Endodermal cell (in vitro differentiated cells): ENCODE measurements at regions not wholly inside any gene's neighbourhood (a gene's known extent, or its start where the extent isn't known, plus 50 kb on each side); places are given as distances from the start of the nearest gene placed in this dataset.

Experiments used
- DNase-seq: peaks from one replicate; pipeline ENCODE4 v3.0.0-alpha.2; 2017
- H3K27ac ChIP-seq: 2 replicates; pipeline ENCODE4 v1.5.1; 2013; ENCODE audit warnings: mild to moderate bottlenecking, low read depth, low read length, moderate library complexity
- H3K27me3 ChIP-seq: 2 replicates; pipeline ENCODE4 v1.6.1; 2013; ENCODE audit warnings: mild to moderate bottlenecking, low read length, moderate library complexity; ENCODE audit not compliant: insufficient read depth, control insufficient read depth, poor library complexity, severe bottlenecking
- H3K36me3 ChIP-seq: 2 replicates; pipeline ENCODE4 v1.7.0; 2013; ENCODE audit warnings: mild to moderate bottlenecking, low read length, moderate library complexity; ENCODE audit not compliant: control insufficient read depth, insufficient read depth
- H3K4me1 ChIP-seq: one replicate; pipeline ENCODE4 v1.7.0; 2013; ENCODE audit warnings: low read length; ENCODE audit not compliant: control insufficient read depth, insufficient read depth
- H3K4me3 ChIP-seq: 2 replicates; pipeline ENCODE4 v1.5.1; 2013; ENCODE audit warnings: mild to moderate bottlenecking, low read length, moderate library complexity
- H3K9ac ChIP-seq: 2 replicates; pipeline ENCODE4 v1.6.1; 2013; ENCODE audit warnings: mild to moderate bottlenecking, low read length, moderate library complexity; ENCODE audit not compliant: poor library complexity, severe bottlenecking; ENCODE audit errors: extremely low read depth
- H3K9me3 ChIP-seq: 2 replicates; pipeline ENCODE4 v1.6.1; 2013; ENCODE audit warnings: mild to moderate bottlenecking, low read length, moderate library complexity; ENCODE audit not compliant: control insufficient read depth
- H3K27ac Mint-ChIP-seq: 2 replicates; pipeline ENCODE4 v1.8.0; 2020; ENCODE audit warnings: mixed read lengths
- H3K27me3 Mint-ChIP-seq: 2 replicates; pipeline ENCODE4 v1.8.0; 2021; ENCODE audit warnings: mild to moderate bottlenecking, mixed read lengths; ENCODE audit not compliant: insufficient read depth
- H3K36me3 Mint-ChIP-seq: 2 replicates; pipeline ENCODE4 v1.8.0; 2020; ENCODE audit warnings: low read depth, mixed read lengths
- H3K4me1 Mint-ChIP-seq: 2 replicates; pipeline ENCODE4 v1.8.0; 2020; ENCODE audit warnings: mixed read lengths
- H3K4me3 Mint-ChIP-seq: 2 replicates; pipeline ENCODE4 v1.8.0; 2020; ENCODE audit warnings: mild to moderate bottlenecking, moderate library complexity, mixed read lengths
- H3K9me3 Mint-ChIP-seq: 2 replicates; pipeline ENCODE4 v1.8.0; 2020; ENCODE audit warnings: mild to moderate bottlenecking, mixed read lengths
- CTCF ChIP-seq: fragments of 200-600 bp; sonication (generic); conservative IDR thresholded peaks from 2 replicates; pipeline ENCODE4 v1.5.0; 2021; ENCODE audit warnings: antibody characterized with exemption, mild to moderate bottlenecking
- WGBS, 2 experiments: methylation state at CpG; one replicate each; pipeline versions ENCODE4 v1.1.5 to v1.1.7; 2013; ENCODE audit warnings: missing lambda C conversion rate in 2 of 2, mixed read lengths in 1 of 2; ENCODE audit not compliant: insufficient coverage in 1 of 2, insufficient read length in 1 of 2; 5-methylcytosine and 5-hydroxymethylcytosine counted together

- no peak overlapping the region for H3K27ac Mint-ChIP-seq
- no peak for TF ChIP-seq CTCF
These were observed 71.1 kb upstream of the ZDHHC17 start for GRCh38 chr12:76692846-76693245.

GRCh38 chr12:76694369-76694768 is 69.5 kb upstream of the ZDHHC17 start:
- Histone ChIP-seq H3K9me3 (no peaks in the 10 kb centered on the region), H3K27ac (no peak overlapping the region), H3K36me3 (no peaks in the 10 kb centered on the region), H3K4me1 (no peaks in the 10 kb centered on the region), H3K4me3 (no peak overlapping the region), H3K27me3 (peaks cover 52% of the 10 kb centered on the region), H3K9ac (no peak overlapping the region)
- H3K4me1 Mint-ChIP-seq: peaks cover 42% of the 10 kb centered on the region
- H3K4me3 Mint-ChIP-seq: no peak overlapping the region
- DNase-seq: no peak
- WGBS, 2 experiments: 94 to 100% methylated on average over 2 to 7 of the region's 7 CpGs
- H3K9me3 Mint-ChIP-seq: peaks cover 3% of the 10 kb centered on the region
- no peaks in the 10 kb centered on the region for H3K36me3 Mint-ChIP-seq
- TF ChIP-seq CTCF: no peak
- no peak overlapping the region for H3K27ac Mint-ChIP-seq
- peaks cover 54% of the 10 kb centered on the region for H3K27me3 Mint-ChIP-seq

More at GRCh38 chr12:76692846-76693245, 71.1 kb upstream of the ZDHHC17 start:
- Histone ChIP-seq H3K27me3 (peaks cover 46% of the 10 kb centered on the region), H3K9me3 (no peaks in the 10 kb centered on the region), H3K9ac (no peak overlapping the region), H3K27ac (no peak overlapping the region), H3K4me1 (no peaks in the 10 kb centered on the region), H3K4me3 (no peak overlapping the region), H3K36me3 (no peaks in the 10 kb centered on the region)
- Mint-ChIP-seq H3K4me3 (no peak overlapping the region), H3K9me3 (peaks cover 3% of the 10 kb centered on the region), H3K27me3 (peaks cover 41% of the 10 kb centered on the region), H3K4me1 (peaks cover 30% of the 10 kb centered on the region), H3K36me3 (no peaks in the 10 kb centered on the region)
- WGBS, 2 experiments: 92 to 93% methylated on average over 3 of the region's 3 CpGs
- DNase-seq: no peak

GRCh38 chr12:76696186-76696585 is 67.7 kb upstream of the ZDHHC17 start:
- H3K9me3 Mint-ChIP-seq: peaks cover 3% of the 10 kb centered on the region
- Histone ChIP-seq H3K4me3 (no peak overlapping the region), H3K9me3 (no peaks in the 10 kb centered on the region), H3K9ac (no peak overlapping the region), H3K27me3 (peaks cover 57% of the 10 kb centered on the region), H3K36me3 (no peaks in the 10 kb centered on the region), H3K4me1 (no peaks in the 10 kb centered on the region), H3K27ac (no peak overlapping the region)
- TF ChIP-seq CTCF: no peak
- peak; percentile 40 for DNase-seq
- H3K4me3 Mint-ChIP-seq: no peak overlapping the region
- H3K4me1 Mint-ChIP-seq: peaks cover 42% of the 10 kb centered on the region
- no peak overlapping the region for H3K27ac Mint-ChIP-seq
- no peaks in the 10 kb centered on the region for H3K36me3 Mint-ChIP-seq
- 84 to 95% methylated on average over 3 to 4 of the region's 4 CpGs for WGBS, 2 experiments
- peaks cover 57% of the 10 kb centered on the region for H3K27me3 Mint-ChIP-seq
